Epithelial cell of proximal tubule (primary cell): ENCODE measurements at regions not wholly inside any gene's neighbourhood (a gene's known extent, or its start where the extent isn't known, plus 50 kb on each side); places are given as distances from the start of the nearest gene placed in this dataset.

ENCODE experiments used
- DNase-seq: peaks from one replicate; pipeline ENCODE4 v3.0.0-alpha.2; 2011; ENCODE audit warnings: low read depth
- H3K4me3 ChIP-seq: 2 replicates; pipeline ENCODE4 v1.5.1; 2011; ENCODE audit warnings: low read depth, mild to moderate bottlenecking, low read length
- CTCF ChIP-seq: conservative IDR thresholded peaks from 2 replicates; pipeline ENCODE4 v1.5.1; 2012; ENCODE audit warnings: low read depth, mild to moderate bottlenecking, low read length

GRCh38 chr15:91789136-91789535 is 64.4 kb upstream of the SLCO3A1 start:
- H3K4me3 ChIP-seq, result no peak overlapping the region
- TF ChIP-seq CTCF, result no peak
- DNase-seq, result no peak

GRCh38 chr15:91790836-91791235 is 62.7 kb upstream of the SLCO3A1 start:
- DNase-seq, result peak; percentile 87
- no peak overlapping the region for H3K4me3 ChIP-seq
- no peak for TF ChIP-seq CTCF

GRCh38 chr15:91793771-91794170 is 59.7 kb upstream of the SLCO3A1 start:
- no peak for DNase-seq
- no peak for TF ChIP-seq CTCF

GRCh38 chr15:91795235-91795634 is 58.3 kb upstream of the SLCO3A1 start:
- H3K4me3 ChIP-seq, result no peak overlapping the region
- TF ChIP-seq CTCF, result no peak
- DNase-seq, result no peak

More at GRCh38 chr15:91793771-91794170, 59.7 kb upstream of the SLCO3A1 start:
- H3K4me3 ChIP-seq, result no peak overlapping the region

- no peak for DNase-seq
- H3K4me3 ChIP-seq, result no peak overlapping the region
These were observed 51.5 kb upstream of the SLCO3A1 start for GRCh38 chr15:91801836-91802534.

GRCh38 chr15:91803260-91803659 is 50.2 kb upstream of the SLCO3A1 start:
- no peak overlapping the region for H3K4me3 ChIP-seq
- DNase-seq, result no peak
- TF ChIP-seq CTCF, result no peak

More at GRCh38 chr15:91801836-91802534, 51.5 kb upstream of the SLCO3A1 start:
- TF ChIP-seq CTCF, result no peak
